ENCODE measurements at regions not wholly inside any gene's neighbourhood (a gene's known extent, or its start where the extent isn't known, plus 50 kb on each side); places are given as distances from the start of the nearest gene placed in this dataset.

DNA sequence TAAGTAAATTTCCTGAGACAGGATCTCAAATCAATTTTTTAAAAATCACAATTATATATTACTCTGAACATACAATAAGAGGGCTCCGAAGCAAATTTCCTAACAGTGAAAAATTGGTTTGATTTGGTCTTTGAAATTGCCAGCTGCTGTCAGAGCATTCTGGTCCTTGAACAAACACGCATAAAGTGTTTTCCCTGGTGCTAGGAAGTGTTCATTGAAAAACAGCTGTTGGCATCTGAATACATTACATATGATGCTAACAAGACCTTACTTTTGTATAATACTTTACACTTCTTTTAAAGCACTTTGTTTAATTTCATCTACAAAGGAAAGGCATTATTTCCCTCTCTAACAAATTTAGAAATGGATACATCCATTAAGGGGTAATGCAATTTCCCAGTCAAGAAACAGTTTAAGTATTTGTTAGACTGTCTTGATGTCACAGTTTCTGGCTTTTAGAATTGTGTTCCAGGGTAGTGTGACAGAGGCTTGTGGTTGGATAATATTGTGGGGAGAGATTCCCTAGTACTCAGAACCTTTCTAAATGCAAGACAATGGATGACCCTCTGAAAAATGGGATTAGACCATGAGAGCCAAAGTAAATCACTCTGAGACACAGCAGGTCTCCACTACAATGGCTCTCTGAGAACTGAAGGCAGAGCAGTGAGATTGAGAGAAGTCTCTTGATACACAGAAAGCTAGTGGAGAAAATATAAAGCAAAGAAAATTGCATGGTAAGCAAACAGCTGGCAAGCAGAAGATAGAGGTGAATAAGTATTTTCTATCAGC is 299.0 kb downstream of the TRIB2 start:
- no peak for DNase-seq

DNA sequence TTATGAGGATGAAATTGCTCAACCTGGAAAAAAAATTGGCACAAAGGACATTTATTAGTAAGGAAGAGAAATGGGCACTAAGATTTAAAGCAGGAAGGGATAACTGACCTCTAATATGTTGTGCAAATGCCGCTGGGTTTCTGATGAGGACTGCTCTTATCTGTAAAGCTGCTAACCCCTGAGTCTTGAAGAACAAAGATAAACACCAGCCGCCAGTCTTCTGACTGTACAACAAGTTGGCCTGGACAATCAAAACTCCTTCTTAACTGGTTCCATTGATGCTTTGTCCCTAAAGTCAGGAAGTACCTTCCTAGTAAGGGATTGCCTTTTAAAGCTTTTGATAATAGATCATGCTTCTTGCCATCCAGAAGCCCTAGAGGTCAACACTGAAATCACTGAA is 301.8 kb downstream of the TRIB2 start:
- no peak for DNase-seq

DNA sequence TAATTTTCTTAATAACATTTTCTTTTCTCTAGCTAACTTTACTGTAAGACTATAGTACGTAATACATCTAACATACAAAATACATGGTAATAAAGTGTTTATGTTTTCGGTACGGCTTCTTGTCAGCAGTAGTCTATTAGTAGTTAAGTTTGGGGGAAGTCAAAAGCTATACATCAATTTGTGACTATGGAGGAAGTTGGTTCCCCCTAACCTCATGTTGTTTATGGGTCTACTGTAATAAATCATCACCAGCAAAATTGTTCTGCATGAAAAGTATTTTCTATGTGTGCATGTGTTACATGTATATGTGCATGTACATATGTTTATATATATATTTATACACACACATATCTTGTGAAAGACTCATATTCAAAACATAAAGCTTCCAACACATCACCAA is 303.0 kb downstream of the TRIB2 start:
- no peak for DNase-seq

DNA sequence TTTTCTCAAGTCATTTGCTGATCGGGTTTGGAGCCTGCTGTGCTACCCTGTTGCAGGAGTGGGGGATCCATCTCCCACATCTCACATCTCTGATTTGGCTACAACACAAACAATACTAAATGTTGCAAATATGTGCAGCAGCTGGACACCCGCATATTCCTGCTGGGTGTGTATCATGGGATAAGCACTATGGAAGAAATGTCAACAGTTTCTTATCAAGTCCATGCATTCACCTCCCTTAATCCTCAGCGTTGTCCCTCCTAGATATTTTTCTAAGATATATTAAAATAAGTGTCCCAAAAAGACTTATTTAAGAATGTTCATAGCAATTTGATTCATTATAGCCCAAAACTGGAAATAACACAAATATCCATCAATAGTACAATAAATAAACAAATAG is 303.7 kb downstream of the TRIB2 start:
- no peak for DNase-seq

DNA sequence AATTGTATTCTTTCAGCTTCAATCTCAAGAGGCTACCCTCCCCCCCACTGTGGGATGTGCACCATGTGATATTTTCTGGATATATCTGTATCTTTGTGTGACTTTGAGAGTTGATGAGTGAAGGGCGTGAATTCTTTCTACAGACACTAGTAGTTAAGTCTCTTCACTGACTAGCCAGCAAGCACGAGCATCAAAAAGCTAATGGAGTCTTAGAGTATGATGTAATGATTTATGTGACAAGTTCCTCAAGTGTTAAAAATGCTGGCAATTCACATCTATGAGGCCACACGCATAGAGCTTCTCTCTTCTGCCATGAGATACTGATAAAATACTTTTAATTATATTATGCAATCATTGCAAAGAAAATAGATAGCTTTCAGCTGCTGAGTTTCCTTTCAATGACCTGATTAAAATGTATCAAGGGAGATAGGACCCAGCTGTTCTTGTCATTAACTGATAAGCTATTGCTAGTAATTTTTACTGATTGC is 304.8 kb downstream of the TRIB2 start:
- DNase-seq, result no peak

DNA sequence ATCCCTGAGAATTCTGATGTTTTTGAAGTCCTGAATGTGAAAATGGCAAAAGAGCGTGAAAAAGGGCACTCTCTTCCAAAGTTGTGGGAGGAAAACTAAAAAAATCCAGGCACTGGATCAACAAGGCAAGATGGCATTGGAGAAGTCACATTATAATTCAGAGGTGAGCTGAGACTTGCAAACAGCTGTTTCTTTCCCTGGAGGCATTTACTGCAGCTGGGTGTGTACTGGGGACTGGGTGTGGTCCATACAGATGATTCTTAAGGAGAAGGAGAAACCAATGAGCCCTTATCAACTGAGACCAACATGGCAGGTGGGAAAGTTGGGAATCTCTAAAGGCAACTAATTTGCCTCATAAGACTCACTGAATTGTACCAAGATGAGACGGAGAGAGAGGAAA is 313.9 kb downstream of the TRIB2 start:
- DNase-seq, result no peak

DNA sequence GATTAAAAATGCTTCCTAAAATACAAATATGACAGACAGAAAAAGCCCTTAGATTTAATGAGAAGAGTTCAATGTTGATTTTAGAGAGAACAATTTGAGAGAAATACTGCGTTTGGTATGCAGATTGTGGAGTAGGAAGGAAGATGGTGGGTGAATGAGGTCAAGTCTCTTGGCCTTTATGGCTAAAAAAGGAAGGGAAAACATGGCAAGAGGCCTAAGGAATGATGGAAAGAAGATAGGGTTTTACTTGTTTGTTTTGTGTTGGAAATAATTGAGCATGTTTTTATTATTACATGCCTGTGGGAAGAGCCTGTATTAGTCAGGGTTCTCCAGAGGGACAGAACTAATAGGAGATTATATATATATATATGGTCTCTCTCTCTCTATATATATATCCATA is 318.1 kb downstream of the TRIB2 start:
- DNase-seq, result no peak

DNA sequence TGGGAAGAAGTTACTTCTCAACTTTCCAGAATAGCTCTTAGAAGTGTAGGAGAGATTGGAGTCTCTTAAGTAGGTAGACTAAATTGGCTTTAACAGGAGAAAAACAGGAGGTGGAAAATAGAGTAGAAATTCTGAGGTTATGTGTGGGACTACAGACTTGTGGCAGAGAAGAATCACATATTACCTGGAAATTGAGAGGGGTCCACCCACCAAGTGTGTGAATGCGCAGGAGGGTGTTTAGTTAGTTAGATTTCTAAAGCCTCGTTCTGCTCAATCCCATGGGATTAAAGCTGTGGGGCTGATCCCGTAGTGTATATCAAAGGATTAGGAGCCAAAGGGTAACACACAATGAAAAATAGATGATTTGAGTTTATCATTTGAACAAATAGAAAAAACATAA is 319.1 kb downstream of the TRIB2 start:
- DNase-seq, result no peak

DNA sequence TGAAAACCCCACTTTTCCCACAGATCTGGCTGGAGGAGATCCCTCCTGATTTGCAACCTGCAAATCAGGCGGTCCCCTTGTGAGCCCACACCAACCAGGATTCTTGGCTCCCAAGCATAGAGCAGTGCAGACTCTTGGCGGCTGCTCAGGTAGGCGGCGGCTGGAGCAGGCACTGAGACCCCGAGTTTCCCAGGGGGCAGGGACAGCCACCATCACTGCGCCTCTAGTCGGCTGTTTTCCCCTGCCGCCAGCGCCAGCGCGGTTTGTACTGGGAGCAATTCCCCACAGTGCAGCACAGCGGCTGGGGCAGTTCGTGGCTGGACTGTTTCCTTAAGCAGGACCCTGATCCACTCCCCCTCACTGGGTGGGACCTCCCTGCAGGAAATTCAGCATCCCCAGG is 323.3 kb downstream of the TRIB2 start:
- no peak for DNase-seq

DNA sequence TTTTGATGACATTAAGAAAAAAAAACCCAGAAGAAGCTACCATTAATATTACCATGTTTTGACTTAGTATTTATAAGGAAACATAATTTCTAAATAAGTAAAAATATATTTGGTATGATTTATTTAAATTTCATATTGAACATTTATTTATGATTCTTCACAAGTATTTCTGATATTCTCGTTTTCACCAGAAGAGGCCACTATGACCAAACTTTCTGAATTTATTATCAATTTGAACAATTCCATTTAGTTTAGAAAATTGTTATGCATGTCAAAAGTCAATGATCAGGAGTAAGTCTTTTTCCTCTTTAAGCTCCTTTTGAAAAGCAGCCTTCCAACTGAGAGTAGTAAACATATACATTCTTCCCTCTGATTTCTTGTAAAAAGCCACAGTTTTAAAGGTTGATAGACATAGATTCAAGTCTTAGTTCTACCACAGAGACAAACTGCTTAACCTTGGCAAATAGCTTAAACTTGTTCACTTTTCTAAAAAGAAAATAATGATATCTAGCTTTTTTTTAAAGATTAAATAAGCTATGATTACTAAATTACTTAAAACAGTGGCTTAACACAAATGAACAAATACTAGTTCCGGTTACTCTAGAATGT is 329.9 kb downstream of the TRIB2 start:
- DNase-seq, result no peak

DNA sequence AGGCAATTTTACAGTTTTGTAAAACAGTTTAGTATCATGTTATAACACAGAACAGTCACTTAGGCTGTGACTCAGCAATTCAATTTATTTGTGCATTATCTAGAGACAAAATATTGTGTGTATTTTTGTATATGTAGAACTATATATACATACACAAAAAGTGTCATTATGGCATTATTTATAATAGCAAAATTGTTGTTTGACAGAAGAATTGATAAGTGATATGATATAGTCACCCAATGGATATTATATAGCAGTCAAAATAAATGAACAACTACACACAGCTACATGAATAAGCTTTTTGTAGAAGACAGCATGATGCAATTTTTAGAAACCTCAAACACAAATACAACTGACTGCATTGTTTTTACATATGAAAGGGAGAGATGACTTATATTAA is 334.0 kb downstream of the TRIB2 start:
- no peak for DNase-seq

DNA sequence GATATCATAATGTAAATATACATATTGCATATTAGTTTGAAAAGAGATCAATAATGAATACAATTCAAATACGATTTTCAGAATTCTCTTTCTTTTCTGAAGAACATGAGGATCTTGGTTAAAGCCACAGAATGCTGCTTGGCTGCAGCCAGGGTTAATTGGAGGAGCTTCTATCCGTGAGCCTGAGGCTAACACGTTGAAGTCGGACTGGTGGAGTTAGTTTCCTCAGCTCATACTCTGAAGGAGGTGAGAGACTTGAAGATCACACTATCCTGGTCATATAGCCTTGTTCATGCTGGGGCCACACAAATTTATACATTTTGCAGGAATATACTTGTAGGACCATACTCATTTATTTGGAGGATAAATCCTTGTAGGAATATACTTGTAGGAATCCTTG is 335.8 kb downstream of the TRIB2 start:
- DNase-seq, result no peak

DNA sequence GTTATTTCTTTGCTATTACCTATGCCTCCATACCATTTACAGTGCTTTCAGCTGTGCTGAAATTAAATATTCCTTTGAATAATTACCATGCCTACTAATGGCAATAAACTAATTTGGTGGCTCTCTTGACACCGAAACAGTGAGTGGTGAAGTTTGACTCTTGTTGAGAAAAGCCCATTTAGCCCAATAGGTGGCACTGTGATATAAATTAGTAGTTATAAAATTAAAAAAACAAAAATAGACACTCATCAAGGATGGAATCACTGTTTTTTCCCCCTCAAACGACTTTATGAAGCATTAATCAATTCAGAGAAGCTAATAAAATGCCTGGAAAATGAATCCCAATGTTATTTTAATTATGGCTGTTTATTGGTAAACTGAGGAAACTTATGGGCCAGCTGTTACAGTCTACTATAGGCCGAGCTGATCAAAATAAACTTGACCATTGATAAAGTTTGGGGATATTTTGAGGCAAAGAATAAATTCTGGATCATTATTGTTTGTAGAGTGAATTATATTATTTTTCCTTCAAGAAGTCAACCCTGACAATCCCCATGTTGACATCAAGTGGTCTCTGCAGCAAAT is 339.6 kb downstream of the TRIB2 start:
- DNase-seq, result no peak

DNA sequence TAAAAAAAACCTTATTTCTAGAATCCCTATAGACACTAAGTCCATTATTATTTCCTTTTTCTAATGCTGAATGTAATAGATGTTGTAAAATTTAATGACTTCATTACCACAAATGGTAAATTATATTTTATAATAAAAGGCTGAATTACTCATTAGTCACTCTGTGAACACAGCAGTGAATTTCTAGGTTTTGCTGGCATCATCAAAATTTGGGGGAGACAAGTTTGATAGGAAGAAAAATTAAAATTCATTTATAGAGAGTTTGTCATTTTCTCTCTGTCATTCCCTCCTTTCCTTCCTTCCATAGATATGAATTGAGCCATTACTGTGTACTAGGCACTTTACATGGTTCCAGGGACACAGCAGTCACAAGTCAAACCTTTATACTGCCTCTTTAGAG is 340.9 kb downstream of the TRIB2 start:
- no peak for DNase-seq

DNA sequence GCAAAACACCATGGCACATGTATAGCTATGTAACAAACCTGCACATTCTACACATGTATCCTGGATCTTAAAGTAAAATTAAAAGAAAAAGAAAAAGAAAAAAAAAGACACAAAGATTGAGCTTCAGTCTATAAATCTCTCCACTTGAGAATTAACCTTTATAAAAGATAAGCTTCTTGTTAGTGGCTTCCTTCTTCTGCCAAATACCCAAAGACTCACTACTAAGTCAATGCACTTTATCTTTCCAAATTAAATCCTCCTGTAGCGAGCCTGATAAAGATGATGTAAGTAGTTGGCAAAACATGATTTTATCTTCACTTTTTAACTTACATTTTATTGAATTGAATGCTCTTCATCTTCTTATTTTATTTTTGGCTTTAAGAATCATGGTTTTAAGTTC is 349.9 kb downstream of the TRIB2 start:
- DNase-seq, result no peak

DNA sequence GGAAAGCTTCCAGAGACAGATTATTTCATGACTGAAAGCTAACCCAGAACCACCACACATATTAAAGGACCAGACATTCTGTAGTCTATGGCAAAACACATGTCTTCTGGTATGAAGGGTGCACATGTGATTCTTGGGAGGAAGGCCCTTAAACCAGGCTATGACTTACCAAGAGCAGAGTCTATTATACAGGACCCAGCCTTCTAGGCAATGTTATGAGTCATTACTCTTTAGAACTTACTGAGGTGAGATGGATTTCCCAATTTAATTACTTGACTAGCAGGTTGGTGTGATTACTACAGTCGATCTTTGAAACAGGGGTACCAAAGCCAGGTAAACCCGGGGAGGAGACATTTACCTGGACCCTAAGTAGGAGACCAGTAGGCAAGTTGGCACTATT is 350.8 kb downstream of the TRIB2 start:
- DNase-seq, result no peak

DNA sequence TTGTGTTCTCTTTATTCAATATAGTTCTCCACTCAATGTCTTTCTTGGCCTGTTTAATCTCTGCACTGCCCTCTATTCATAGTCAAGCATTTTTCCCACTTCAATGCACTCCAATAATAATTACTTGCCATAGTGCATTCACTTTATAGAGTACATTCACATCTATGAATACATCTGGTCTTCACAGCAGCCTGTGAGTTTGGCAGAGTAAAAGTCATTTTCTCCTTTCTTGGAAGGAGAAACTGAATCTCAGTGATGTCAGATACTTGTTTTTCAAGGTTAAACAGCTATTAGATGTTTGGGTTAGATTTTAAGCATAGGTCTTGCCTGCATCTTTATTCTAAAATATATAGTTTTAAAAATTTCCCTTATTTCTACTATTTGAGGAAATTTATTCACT is 373.2 kb downstream of the TRIB2 start:
- DNase-seq, result no peak

DNA sequence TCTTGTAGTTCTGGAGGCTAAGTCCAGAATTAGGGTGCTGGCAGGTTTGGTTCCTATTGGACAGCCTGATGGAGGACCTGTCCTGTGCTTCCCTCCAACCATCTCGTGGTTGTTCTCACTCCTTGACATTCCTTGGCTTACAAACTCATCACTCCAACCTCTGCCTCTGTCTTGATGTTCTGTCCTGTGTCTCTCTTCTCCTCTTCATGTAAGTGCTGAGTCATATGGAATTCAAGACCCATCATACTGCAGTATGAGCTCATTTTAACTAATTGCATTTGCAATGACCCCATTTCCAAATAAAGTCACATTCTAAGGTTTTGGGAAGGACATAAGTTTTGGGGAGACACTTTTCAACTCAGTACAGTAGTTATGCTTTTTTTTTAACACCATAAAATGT is 374.7 kb downstream of the TRIB2 start:
- no peak for DNase-seq

DNA sequence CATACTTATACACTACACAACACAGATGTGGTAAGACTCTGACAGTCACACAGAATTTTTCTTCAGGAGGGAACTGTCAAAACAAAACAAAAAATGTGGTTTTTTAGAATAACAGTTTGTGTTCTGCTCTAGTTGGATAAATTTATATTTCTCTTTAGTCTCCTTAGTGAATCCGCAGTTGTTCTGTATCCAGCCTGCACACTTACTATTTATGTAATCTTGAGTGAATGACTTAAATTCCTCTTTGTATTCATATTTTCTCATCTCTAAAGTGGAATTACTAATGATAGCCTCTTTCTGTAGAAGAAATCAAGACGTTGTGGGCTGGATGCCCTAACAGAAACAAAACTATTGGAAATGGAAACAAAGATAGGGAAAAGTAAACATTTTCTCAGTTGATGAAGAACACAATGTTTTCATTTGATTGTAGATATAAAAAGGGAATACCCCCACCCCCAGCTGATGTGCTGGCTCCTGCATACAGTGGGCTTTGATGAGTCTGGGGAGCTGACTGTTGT is 375.2 kb downstream of the TRIB2 start:
- no peak for DNase-seq

DNA sequence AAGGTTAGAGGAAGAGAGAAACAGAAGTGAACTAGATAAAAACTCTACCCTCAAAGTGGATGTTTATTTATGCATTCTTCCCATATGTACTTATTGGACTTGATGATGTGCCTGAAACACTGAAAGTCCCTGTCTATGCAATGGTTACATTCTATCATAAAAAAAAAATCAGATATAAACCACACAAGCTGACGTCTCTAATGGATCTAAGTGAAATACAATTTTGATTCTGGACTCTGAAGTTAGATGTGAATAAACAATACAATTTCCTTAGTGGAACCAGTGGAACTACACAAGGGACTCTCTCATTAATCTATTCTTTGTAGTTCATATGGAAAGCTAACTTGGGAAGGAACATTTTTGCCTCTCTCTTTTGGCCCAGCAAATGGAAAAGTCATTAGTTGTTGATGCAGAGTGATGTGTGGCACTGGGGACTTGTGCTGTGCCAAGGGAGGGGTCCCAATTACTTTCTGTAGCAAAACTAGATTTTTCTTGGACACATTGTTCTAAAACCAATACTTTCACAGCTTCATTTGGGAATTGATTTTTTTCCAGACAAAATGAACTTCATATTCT is 376.8 kb downstream of the TRIB2 start:
- no peak for DNase-seq

DNA sequence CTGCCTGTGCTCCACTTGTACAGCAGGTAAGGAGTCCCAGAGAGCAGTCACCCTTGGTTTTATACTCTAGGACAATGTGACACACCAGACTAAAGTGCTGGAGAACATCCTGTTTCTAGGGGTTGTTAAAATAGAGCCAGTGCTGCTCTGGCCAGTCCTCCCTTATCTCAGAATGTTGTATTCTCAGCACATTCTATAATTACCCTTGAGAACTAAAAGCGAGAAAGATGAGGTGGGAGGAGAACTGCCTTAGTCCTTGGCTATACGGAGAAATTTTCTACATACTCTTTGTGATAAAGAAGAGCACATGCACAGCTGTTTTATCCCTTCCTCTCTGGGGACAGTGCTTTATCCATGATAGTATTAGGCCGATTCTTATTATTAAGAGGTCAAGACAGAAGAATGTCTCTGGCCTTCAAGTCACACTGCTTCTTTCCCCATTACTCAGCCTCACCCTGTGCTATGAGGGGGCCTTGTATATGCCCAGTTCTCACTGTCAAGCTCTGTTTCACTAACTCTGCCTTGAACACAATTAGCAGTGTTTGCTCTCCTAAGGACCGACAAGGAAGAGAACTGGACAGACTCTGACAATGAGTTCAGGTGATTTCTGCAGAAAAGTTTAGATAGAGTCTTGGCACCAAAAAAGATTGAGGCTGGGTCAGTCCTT is 385.8 kb downstream of the TRIB2 start:
- no peak for DNase-seq

DNA sequence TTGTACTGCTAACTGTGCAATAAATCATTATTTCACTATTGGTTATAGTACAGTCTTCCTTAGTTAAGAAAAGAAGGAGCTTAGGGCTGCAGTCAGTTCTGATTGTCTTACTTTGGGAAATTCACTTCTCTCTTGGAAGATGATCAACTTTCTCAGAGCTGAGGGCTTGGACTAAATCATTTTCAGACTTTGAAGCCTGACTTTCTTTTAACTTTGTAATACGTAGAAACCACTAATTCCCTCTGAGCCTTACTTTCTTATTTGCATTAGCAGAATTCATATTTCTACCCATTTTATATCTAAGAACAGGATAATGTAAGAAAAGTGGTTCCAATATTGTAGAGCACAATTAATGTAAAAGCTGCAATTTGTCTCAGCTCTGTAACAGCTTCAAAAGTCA is 386.4 kb downstream of the TRIB2 start:
- DNase-seq, result no peak
